H9 (cell line): ENCODE measurements at regions not wholly inside any gene's neighbourhood (a gene's known extent, or its start where the extent isn't known, plus 50 kb on each side); places are given as distances from the start of the nearest gene placed in this dataset.

Experiments
- DNase-seq: peaks from one replicate; pipeline ENCODE4 v3.0.0-alpha.2; 2017
- H2AFZ ChIP-seq: one replicate; pipeline ENCODE4 v1.6.1; 2013; ENCODE audit warnings: mild to moderate bottlenecking, low read length, control low read depth, moderate library complexity
- H2AK5ac ChIP-seq: 2 replicates; pipeline ENCODE4 v1.6.1; 2013; ENCODE audit warnings: low read length, control low read depth, mixed read lengths; ENCODE audit not compliant: insufficient read length
- H2BK120ac ChIP-seq: one replicate; pipeline ENCODE4 v1.6.1; 2013; ENCODE audit warnings: low read depth, mild to moderate bottlenecking, low read length, control low read depth, inconsistent platforms; ENCODE audit not compliant: poor library complexity, severe bottlenecking
- H2BK12ac ChIP-seq: 2 replicates; pipeline ENCODE4 v1.6.1; 2013; ENCODE audit warnings: low read length, control low read depth, mixed read lengths, low read depth; ENCODE audit not compliant: insufficient read length
- H2BK15ac ChIP-seq: 2 replicates; pipeline ENCODE4 v1.6.1; 2013; ENCODE audit warnings: low read depth, low read length, control low read depth
- H2BK20ac ChIP-seq: one replicate; pipeline ENCODE4 v1.6.1; 2013; ENCODE audit warnings: low read depth, mild to moderate bottlenecking, low read length, control low read depth, inconsistent platforms; ENCODE audit not compliant: poor library complexity, severe bottlenecking
- H2BK5ac ChIP-seq: 2 replicates; pipeline ENCODE4 v1.6.1; 2013; ENCODE audit warnings: low read length, control low read depth, mixed read lengths; ENCODE audit not compliant: insufficient read length
- H3K14ac ChIP-seq: 2 replicates; pipeline ENCODE4 v1.6.1; 2013; ENCODE audit warnings: low read length, control low read depth; ENCODE audit not compliant: insufficient read depth
- H3K18ac ChIP-seq: 2 replicates; pipeline ENCODE4 v1.6.1; 2013; ENCODE audit warnings: low read depth, mild to moderate bottlenecking, mixed read lengths, low read length, control low read depth; ENCODE audit not compliant: insufficient read length
- H3K23ac ChIP-seq: 2 replicates; pipeline ENCODE4 v1.6.1; 2013; ENCODE audit warnings: low read length, control low read depth, mixed read lengths, low read depth; ENCODE audit not compliant: insufficient read length
- H3K23me2 ChIP-seq: 2 replicates; pipeline ENCODE4 v1.6.1; 2013; ENCODE audit warnings: low read depth, mild to moderate bottlenecking, mixed read lengths, low read length, control low read depth; ENCODE audit not compliant: insufficient read length, poor library complexity, severe bottlenecking
- H3K27ac ChIP-seq: 2 replicates; pipeline ENCODE4 v1.5.1; 2013; ENCODE audit warnings: low read length, control low read depth, mixed read lengths, low read depth; ENCODE audit not compliant: insufficient read length
- H3K27me3 ChIP-seq: 2 replicates; pipeline ENCODE4 v1.6.1; 2013; ENCODE audit warnings: low read length, control low read depth, inconsistent platforms; ENCODE audit not compliant: insufficient read depth
- H3K4ac ChIP-seq: 2 replicates; pipeline ENCODE4 v1.6.1; 2013; ENCODE audit warnings: low read depth, mild to moderate bottlenecking, control low read depth, inconsistent platforms, low read length, moderate library complexity
- H3K4me1 ChIP-seq: 2 replicates; pipeline ENCODE4 v1.6.1; 2013; ENCODE audit warnings: low read length, control low read depth, inconsistent platforms; ENCODE audit not compliant: insufficient read depth
- H3K4me2 ChIP-seq: 2 replicates; pipeline ENCODE4 v1.6.1; 2013; ENCODE audit warnings: low read length, control low read depth, mixed read lengths; ENCODE audit not compliant: insufficient read length, insufficient read depth
- H3K56ac ChIP-seq: 2 replicates; pipeline ENCODE4 v1.6.1; 2013; ENCODE audit warnings: low read depth, mild to moderate bottlenecking, mixed read lengths, low read length, control low read depth; ENCODE audit not compliant: insufficient read length
- H3K79me1 ChIP-seq: 2 replicates; pipeline ENCODE4 v1.6.1; 2013; ENCODE audit warnings: low read depth, mild to moderate bottlenecking, moderate library complexity, low read length, control low read depth, inconsistent platforms; ENCODE audit not compliant: insufficient read depth, poor library complexity, severe bottlenecking
- H3K79me2 ChIP-seq: 2 replicates; pipeline ENCODE4 v1.6.1; 2013; ENCODE audit warnings: low read length, control low read depth, inconsistent platforms; ENCODE audit not compliant: insufficient read depth
- H3K9ac ChIP-seq: 2 replicates; pipeline ENCODE4 v1.6.1; 2013; ENCODE audit warnings: low read length, control low read depth, mixed read lengths; ENCODE audit not compliant: insufficient read length; ENCODE audit errors: extremely low read depth
- H3K9me3 ChIP-seq: one replicate; pipeline ENCODE4 v1.6.1; 2013; ENCODE audit warnings: low read depth, low read length, inconsistent platforms; ENCODE audit not compliant: control insufficient read depth
- H3T11ph ChIP-seq: one replicate; pipeline ENCODE4 v1.6.1; 2013; ENCODE audit warnings: mild to moderate bottlenecking, low read length, control low read depth, inconsistent platforms
- H4K20me1 ChIP-seq: one replicate; pipeline ENCODE4 v1.6.1; 2013; ENCODE audit not compliant: control insufficient read depth, insufficient read length, insufficient read depth
- H4K5ac ChIP-seq: 2 replicates; pipeline ENCODE4 v1.6.1; 2013; ENCODE audit warnings: low read depth, mild to moderate bottlenecking, mixed read lengths, low read length, control low read depth; ENCODE audit not compliant: insufficient read length
- H4K8ac ChIP-seq: replicated peaks from 2 replicates; pipeline ENCODE4 v1.6.1; 2013; ENCODE audit warnings: low read length, control low read depth, mixed read lengths, low read depth; ENCODE audit not compliant: insufficient read length
- H4K91ac ChIP-seq: 2 replicates; pipeline ENCODE4 v1.6.1; 2013; ENCODE audit warnings: low read depth, mild to moderate bottlenecking, moderate library complexity, mixed read lengths, low read length, control low read depth; ENCODE audit not compliant: insufficient read length
- H3K27ac Mint-ChIP-seq, 3 experiments: 2 replicates in 2 of 3; 3 replicates in 1 of 3; pipeline ENCODE4 v1.8.0; 2020 to 2021; ENCODE audit warnings: mixed read lengths in 3 of 3, mild to moderate bottlenecking in 1 of 3, moderate library complexity in 1 of 3
- H3K27me3 Mint-ChIP-seq: 2 replicates; pipeline ENCODE4 v1.8.0; 2021; ENCODE audit warnings: low read depth, mild to moderate bottlenecking, moderate library complexity, mixed read lengths
- H3K36me3 Mint-ChIP-seq, 3 experiments: 2 replicates in 2 of 3; 3 replicates in 1 of 3; pipeline ENCODE4 v1.8.0; 2020 to 2021; ENCODE audit warnings: low read depth in 3 of 3, mixed read lengths in 3 of 3; ENCODE audit not compliant: insufficient read depth in 1 of 3
- H3K4me1 Mint-ChIP-seq, 2 experiments: 2 replicates each; pipeline ENCODE4 v1.8.0; 2020; ENCODE audit warnings: mixed read lengths in 2 of 2
- H3K4me3 Mint-ChIP-seq, 2 experiments: 2 replicates in 1 of 2; 3 replicates in 1 of 2; pipeline ENCODE4 v1.8.0; 2020 to 2021; ENCODE audit warnings: mild to moderate bottlenecking in 2 of 2, mixed read lengths in 2 of 2, moderate library complexity in 1 of 2
- H3K9me3 Mint-ChIP-seq, 2 experiments: 2 replicates in 1 of 2; 3 replicates in 1 of 2; pipeline ENCODE4 v1.8.0; 2020; ENCODE audit warnings: mild to moderate bottlenecking in 2 of 2, mixed read lengths in 2 of 2, moderate library complexity in 1 of 2
- CTCF ChIP-seq: fragments of 200-600 bp; sonication (generic); conservative IDR thresholded peaks from 3 replicates; pipeline ENCODE4 v1.8.0; 2021; ENCODE audit warnings: antibody characterized with exemption, mild to moderate bottlenecking
- WGBS: extraction: QIAGEN DNeasy Blood & Tissue Kit; methylation state at CpG from one replicate; pipeline ENCODE4 v1.1.7; 2013; ENCODE audit warnings: missing lambda C conversion rate, low lambda C conversion rate, mixed read lengths; ENCODE audit not compliant: insufficient read length; ENCODE audit errors: extremely low coverage; 5-methylcytosine and 5-hydroxymethylcytosine counted together

GRCh38 chr5:125026867-125027731, 280.7 kb upstream of the ZNF608 start:
- no peak overlapping the region for H2BK15ac ChIP-seq
- H2BK12ac ChIP-seq, result no peak overlapping the region
- no peaks in the 10 kb centered on the region for H4K20me1 ChIP-seq
- H3K9ac ChIP-seq, result no peak overlapping the region
- H3K4me3 Mint-ChIP-seq, result no peak overlapping the region
- H3K18ac ChIP-seq, result no peak overlapping the region
- H3K79me2 ChIP-seq, result no peaks in the 10 kb centered on the region
- no peak overlapping the region for H2BK120ac ChIP-seq
- no peak overlapping the region for H3K56ac ChIP-seq
- no peak overlapping the region for H4K8ac ChIP-seq
- H4K5ac ChIP-seq, result no peak overlapping the region
- H2AFZ ChIP-seq, result no peak overlapping the region
- no peak overlapping the region for H3K23ac ChIP-seq
- no peak for TF ChIP-seq CTCF
- H3K36me3 Mint-ChIP-seq, result no peaks in the 10 kb centered on the region; a peak in 1 of 7 replicates
- no peaks in the 10 kb centered on the region; a peak in 1 of 5 replicates for H3K9me3 Mint-ChIP-seq
- no peak overlapping the region for H3K14ac ChIP-seq
- H2BK5ac ChIP-seq, result no peak overlapping the region
- H3K27me3 ChIP-seq, result no peaks in the 10 kb centered on the region
- peaks cover 8% of the 10 kb centered on the region in 2 experiments for H3K4me1 Mint-ChIP-seq
- no peaks in the 10 kb centered on the region for H3K4me1 ChIP-seq
- H3K79me1 ChIP-seq, result no peaks in the 10 kb centered on the region
- no peaks in the 10 kb centered on the region for H3K27me3 Mint-ChIP-seq
- H2BK20ac ChIP-seq, result no peak overlapping the region
- no peak overlapping the region for H3T11ph ChIP-seq
- H3K4ac ChIP-seq, result no peak overlapping the region
- no CpG with 5 or more reads among the region's 6 CpGs for WGBS
- DNase-seq, result no peak
- no peak overlapping the region for H3K27ac ChIP-seq
- H3K4me2 ChIP-seq, result no peak overlapping the region
- no peak overlapping the region for H4K91ac ChIP-seq
- peak overlapping the region in 2 of 3 experiments; percentile 6 to 42; a peak in 2 of 7 replicates for H3K27ac Mint-ChIP-seq
- H3K23me2 ChIP-seq, result no peaks in the 10 kb centered on the region
- no peak overlapping the region for H2AK5ac ChIP-seq
- H3K9me3 ChIP-seq, result no peaks in the 10 kb centered on the region
